Suprapubic skin (tissue), 4 donors: ENCODE measurements at regions not wholly inside any gene's neighbourhood (a gene's known extent, or its start where the extent isn't known, plus 50 kb on each side); places are given as distances from the start of the nearest gene placed in this dataset.

Experiments
- CTCF ChIP-seq, 2 donors: fragments of 200-600 bp in 1 of 2; fragments of 450-650 bp in 1 of 2; sonication (generic) in 1 of 2; IDR thresholded peaks; one replicate each; pipeline ENCODE4 v1.5.1; 2016 to 2019; ENCODE audit warnings: antibody characterized with exemption in 2 of 2, mild to moderate bottlenecking in 1 of 2, moderate library complexity in 1 of 2
- EP300 ChIP-seq: sonication (generic); formaldehyde crosslinking; IDR thresholded peaks from one replicate; pipeline ENCODE4 v1.6.1; 2017; ENCODE audit warnings: antibody characterized with exemption
- POLR2A ChIP-seq, 2 donors: fragments of 450-650 bp; IDR thresholded peaks; one replicate each; pipeline ENCODE4 v1.6.1; 2017; ENCODE audit warnings: antibody characterized with exemption in 2 of 2, mild to moderate bottlenecking in 2 of 2, moderate library complexity in 2 of 2
- POLR2AphosphoS5 ChIP-seq, 3 donors: sonication (generic); formaldehyde crosslinking; IDR thresholded peaks; one replicate each; pipeline ENCODE4 v1.6.1; 2017; ENCODE audit warnings: antibody characterized with exemption in 3 of 3

DNA sequence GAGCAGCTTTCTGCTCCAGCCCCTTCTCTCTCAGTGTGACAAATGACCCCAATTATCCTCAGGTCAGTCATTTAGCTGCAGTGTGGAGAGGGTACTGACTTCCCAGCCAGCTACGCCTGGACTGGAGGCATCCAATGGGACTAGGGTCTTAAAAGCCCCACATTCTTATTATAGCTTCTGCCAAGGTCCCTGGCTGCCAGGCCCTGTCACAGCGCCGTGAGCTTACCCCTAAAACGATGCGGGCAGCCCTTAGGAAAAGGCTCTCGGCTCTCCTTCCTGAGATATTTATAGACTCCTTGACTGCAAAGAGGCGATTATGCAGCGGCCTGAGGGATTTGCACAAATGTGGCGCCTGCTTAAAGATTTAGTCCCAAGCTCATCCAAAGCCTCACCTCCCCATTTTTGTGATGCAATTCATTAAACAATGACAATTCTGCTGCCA is 69.2 kb upstream of the EDAR start:
- TF ChIP-seq CTCF (IDR thresholded peaks at IDR 0.05) (no peak), POLR2AphosphoS5 (IDR thresholded peaks at IDR 0.05) (no peak), POLR2A (IDR thresholded peaks at IDR 0.05) (no peak), EP300 (no peak)
